ENCODE measurements at regions not wholly inside any gene's neighbourhood (a gene's known extent, or its start where the extent isn't known, plus 50 kb on each side); places are given as distances from the start of the nearest gene placed in this dataset.
"Not testable (repeated sequence)": the region's sequence is repeated elsewhere in the genome, so short reads cannot be mapped to it uniquely, and the experiment has no call there.

DNA sequence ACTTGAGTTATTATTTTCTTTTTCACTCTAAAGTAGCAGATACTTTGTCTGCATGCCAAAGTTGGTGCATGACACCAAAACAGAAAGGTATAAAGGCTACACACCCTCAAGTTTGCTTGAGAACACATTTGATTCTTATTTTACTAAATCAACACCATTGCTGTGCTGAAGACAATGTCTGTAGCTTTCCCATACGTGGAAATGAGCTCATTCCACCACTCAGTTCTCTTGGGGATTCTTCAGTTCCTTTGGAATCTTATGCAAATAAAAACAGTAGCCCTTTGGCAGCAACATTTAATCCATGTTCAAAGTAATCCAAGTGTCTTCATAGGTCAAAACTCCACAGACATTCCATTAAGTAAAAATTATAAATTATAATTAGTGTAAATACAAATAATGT, 264.9 kb downstream of the TLE1 start:
- DNase-seq: no peak

DNA sequence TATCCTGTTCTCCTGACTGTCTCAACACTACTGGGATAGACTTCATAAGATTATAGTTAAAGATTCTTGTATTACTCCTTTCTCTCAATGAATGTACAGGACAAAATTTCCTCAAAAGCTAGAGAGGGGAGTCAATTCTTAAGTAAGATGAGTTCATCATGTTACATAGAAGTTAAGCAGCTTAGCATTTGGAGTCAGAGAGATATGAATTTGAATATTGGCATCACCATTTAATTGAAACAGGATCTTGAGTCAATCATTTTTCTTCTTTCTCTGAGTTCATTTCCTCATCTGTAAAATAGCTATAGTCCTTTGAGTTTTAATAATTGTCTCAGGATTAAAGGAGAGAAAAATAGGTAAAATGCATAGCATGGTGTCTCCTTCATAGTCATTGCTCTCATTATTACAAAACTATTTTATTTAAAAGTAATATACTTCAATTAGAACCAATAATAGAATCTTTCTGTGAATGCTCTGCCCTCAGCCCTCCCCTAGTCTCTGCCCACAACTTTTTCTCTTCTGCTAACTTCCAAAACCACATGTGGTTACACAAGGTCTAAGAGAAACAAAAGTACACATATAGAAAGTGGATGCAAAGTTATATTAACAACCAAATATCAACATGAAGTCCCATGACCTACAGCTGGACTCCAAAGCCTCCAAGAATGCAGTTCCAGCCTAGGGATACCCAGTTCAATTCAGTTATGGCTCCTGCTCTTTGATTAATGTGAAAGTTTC, 265.6 kb downstream of the TLE1 start:
- no peak for DNase-seq

DNA sequence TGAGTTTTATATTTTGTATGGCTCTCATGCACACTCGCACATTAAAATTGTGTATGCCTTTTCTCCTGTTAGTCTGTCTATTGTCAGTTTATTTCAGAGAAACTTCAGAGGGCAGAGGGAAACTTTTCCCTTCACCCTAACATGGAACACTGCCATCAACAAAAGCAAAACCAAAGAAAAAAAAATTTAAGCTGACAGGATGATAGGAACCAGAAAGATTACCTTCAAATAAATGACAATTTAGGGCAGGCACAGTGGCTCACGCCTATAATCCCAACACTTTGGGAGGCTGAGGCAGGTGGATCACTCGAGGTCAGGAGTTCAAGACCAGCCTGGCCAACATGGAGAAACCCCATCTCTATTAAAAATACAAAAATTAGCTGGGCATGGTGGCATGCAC, 268.3 kb downstream of the TLE1 start:
- DNase-seq: not testable (repeated sequence)

DNA sequence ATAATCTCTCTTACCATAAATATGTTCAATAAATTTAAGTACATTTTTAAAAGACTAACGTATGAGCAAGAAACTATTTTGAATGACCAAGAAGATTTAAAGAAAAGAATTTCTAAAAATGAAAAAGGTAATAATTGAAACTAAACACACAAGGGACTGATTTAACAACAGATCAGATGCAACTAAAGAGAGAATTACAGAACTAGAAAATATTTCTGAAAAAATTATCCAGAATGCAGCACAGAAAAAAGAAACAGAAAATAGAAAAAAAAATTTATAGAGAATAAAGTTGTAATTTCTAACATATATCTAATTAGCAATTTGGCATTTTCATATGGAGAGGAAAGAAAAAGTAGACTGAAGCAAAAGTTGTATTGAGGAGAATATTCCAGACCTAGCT, 269.3 kb downstream of the TLE1 start:
- no peak for DNase-seq

DNA sequence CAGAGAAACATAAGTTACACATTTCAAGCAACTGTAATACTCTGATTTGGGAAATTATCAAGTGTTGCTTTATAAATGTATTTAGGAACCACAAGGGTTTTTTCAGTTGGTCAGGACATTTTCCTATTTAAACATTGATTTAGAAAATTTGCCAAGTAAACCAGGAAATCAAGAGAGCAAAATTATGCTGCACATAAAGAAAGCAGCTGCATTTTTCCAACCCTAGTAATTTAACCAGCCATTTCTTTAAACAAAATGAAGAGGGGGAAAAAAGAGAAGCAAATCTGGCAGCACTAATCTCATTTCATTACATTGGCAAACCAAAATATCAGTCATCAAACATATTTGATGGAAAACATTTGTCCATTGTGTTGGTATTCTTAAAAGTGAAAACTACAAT, 271.4 kb downstream of the TLE1 start:
- DNase-seq: no peak

DNA sequence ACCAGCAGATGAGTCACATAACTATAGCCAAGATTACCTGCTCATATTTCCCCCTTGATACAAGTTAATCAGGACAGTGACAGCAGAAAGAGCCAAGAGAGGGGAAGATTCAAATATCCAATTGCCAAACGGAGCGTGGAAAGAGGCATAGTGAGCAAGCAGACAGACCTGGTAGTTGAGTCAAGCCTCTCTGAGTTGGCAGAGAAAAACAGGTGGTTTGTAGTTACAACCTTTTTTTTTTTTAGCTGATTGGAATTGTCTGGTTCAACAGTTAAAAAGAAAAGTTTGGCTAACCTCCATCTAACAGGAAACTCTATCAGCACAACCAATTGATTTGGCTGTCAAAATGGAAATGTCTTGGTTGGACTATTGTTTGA, 272.1 kb downstream of the TLE1 start:
- DNase-seq: no peak

DNA sequence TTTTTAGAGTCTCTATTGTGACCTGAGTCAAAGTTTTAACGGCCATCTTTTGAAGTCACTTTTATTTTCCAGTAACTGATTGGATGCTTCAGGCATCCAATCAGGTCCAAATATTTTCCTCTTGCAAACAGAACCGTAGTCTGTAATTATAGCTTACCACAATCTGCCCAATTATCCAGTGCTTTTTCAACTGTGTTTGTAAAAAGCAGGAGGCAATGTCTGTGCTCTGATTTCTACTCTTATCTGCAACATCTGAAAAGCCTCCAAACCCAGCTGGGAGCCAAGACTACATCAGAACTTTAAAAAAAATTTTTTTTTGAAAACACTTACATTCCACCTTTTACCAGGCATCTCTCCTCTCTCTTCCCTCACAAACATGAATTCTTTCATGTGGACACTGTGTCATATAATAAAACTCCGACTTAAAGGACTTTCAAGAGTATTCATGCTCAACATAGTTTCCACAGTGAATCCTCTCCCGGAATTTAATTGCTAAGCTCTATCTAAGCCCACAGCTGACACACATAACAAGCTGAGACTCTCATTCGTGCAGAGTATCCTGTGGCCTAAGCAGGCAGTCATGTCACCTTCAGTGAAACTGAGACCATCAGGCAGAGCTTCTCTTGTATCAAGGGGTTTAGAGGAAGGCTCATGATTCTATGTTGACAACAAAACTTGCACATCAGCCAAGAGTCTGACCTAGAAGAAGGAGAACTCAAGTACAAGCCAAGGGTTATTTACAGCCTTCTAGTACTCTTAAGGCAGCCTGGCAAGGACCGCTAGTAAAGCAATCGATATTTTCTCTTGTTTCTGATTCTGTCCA, 272.7 kb downstream of the TLE1 start:
- no peak for DNase-seq

DNA sequence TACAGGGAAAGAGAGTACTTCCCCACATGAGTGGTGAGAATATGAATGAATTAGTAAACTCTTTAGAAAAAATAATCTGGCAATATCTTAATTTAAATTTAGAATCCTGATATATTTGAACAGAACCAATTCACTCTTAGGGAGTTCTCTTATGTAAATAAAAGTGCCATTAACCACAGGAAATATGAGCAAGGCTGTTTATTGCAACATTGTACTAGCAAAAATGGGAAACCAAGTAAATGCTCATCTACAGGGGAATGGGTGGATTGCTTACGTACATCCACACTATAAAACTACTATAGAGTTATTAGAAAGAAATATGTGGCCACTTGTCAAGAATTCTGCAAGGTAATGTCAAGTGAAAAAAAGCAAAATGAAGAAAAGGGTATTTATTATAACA, 274.5 kb downstream of the TLE1 start:
- DNase-seq: no peak

DNA sequence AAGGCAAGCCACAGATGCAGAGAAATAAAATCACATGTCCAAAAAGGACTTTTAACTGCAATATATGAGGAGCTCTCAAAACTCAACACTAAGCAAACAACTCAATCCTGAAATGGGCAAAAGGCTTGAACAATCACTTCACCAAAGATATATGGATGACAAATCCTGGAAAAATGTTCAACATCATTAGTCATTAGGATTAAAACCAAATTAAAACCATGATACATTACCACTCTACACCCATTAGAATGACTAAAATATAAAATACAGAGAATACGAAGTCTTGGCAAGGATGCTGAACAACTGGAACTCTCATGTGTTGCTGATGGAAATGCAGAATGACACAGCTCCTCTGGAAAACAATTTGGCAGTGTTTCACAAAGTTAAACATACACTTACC, 277.4 kb downstream of the TLE1 start:
- DNase-seq: no peak

DNA sequence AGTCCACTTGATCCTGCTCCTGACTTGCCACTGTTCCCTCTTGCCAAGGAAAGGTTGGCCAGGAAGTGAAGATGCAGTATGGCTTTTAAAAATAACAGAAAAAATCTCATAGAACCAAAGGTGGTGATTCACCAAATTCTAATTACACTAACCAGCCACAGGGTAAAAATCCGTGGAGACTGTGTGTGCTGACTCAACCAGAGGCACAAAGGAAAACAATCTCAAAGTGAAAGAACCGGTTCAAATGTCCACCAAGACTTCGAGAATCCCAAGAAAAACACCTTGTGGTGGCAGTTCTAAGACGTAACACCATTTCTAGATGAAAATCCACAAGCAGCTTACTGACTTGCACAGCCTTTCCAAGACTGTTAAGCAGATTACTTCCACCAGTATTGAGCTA, 279.1 kb downstream of the TLE1 start:
- DNase-seq: no peak

DNA sequence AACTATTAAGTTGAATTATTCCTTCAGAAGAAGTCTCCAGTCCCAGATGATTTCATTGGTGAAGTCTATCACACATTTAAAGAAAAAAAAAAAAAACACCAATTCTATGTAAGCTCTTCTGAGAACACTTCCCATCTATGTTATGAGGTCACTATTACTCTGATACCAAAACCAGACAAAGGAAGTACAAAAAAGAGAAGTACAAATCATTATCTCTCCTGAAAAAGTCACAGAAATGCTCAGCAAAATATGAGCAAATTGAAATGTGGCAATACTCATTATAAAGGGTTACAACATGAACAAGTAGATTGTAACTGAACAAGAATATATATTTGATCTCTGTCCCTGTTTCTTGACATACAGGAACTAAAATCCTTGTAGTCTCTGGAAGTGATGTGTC, 280.4 kb downstream of the TLE1 start:
- DNase-seq: no peak

DNA sequence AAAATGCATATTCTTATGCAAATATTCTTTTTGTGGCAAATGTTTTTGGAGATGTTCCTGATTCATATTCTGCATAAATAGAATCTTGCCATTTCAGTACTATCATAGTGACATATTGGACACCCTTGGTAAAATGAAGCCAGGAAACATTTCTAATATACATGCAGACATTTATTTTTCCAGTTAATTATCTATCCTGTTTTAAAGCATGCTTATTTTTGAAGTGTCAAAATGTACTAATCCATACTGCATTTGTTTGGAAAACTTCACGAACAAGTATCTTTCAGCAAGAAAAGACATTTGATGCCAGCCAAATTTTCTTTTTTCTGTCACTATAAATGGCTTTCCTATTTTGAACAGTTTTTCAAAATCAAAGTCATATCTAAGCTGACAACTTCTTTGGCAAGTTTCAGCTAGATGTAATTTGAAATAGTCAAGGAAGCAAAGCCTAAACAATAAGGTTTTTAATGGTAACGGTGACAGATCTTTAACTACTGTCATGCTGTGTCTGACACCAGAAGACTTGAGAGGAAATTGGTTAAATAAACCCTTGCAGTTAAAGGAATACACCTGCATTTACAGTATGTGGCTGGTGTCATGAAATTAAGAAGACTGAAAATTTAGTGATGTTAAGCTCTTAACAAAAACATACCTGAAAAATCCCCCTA, 284.3 kb downstream of the TLE1 start:
- no peak for DNase-seq

DNA sequence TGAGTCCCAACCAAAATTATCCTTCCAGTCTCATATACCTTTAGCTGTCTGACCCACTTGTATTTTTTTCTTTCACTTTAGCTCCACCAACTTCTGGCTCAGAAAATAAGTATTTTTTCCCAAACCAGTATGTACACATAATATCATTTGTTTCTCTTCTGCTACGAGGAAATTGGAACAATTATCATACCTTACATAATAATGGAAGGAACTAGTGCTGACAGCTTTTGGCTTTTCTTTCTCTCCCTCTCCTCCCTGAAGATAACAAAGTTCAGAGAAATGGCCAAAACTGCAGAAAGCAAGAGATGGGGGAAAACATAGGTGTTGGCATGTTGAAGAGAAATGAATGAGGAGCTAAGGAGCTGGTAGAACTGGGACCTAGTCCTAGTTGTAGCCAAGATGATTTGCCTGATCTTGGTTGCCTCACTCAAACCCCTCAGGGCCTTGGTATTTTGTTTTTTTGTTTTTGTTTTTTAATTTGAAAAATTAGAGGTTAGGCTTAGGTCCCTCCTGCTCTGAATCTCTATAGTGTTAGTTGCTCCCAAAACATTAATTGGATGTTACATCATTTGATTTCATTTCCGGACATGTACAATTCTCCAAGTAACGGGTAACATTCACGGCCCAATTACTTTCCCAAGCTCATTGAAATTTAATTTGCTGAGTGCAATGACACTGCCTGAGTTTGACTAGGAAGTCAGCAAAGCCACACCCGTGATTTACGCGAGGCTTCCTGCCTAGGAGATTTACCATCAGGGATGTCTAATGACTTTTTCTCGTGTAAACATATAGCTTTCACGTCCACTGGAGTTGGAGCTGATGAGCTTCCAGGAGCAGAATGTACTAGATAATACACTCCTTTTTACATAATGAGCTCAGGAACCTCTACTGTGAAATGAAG, 291.6 kb downstream of the TLE1 start:
- DNase-seq: no peak

DNA sequence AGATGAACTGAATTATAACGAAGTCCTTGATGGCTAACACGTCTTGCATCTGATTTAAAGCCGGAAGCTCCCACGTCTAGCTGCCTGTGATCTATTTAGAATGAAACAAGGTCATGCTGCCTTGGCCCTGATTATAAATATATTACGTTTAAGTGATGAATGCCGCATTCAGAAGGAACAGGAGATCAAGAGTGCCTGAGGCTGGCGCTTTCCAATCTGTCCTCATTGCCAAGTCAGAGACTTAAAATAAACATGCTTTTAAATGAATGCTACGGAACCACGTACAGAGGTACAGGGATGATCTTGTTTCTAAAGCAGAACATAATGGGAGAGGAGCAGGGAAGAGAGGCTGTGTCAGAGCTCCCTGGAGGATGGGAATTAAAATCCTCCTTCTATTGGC, 292.8 kb downstream of the TLE1 start:
- DNase-seq: no peak

DNA sequence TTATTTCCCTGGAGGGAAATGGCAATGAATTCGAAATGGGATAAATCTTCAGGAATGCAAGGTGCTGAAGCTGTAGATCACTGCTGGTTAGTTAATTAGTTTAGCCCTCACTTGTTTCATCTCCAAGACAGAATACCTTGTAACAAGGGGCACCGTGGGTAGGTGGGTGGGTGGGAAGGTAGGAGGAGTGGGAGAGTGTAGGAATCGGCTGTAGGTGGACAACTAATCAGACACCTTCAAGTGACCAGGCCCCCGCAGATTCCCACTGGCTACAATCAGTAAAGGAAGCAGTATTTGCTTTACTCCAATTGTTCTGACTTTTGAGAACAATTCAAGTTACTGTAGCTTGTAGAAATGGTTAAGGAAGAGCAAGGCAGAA, 293.7 kb downstream of the TLE1 start:
- no peak for DNase-seq

DNA sequence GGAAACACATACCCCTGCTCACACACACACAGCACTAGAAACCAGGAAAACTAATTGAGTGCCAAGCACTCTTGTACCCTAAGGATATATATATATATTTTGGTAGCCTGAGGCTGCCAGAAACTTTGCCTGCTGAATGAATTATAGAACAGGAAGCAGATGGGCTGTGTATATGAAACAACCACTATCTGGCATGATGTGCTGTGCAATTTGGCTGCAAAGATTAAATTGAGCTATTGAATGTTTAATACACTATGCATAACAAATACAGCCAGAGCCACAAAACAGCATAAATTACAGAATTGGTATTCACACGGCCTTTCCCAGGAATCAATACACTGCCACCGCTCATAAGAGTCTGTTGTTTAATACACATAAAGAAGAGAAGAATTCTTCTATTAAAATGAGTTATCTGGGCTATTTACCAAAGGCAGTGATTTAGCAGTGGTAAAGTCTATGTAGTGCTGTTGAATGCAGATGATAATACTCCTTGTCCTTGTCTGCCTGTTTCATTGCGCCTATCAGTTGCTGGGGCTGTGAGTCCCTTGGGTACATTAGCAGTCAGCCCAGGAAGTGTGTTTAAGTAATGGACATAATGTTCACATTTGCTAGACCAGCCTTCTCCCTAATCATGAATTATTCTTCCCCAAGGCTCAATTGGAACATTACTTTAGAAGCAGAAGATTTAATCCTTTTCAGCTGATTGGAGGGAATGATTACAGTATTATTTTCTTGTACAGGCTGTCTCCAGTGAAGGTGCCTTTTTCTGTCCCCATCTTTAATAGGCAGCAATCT, 294.3 kb downstream of the TLE1 start:
- DNase-seq: no peak

DNA sequence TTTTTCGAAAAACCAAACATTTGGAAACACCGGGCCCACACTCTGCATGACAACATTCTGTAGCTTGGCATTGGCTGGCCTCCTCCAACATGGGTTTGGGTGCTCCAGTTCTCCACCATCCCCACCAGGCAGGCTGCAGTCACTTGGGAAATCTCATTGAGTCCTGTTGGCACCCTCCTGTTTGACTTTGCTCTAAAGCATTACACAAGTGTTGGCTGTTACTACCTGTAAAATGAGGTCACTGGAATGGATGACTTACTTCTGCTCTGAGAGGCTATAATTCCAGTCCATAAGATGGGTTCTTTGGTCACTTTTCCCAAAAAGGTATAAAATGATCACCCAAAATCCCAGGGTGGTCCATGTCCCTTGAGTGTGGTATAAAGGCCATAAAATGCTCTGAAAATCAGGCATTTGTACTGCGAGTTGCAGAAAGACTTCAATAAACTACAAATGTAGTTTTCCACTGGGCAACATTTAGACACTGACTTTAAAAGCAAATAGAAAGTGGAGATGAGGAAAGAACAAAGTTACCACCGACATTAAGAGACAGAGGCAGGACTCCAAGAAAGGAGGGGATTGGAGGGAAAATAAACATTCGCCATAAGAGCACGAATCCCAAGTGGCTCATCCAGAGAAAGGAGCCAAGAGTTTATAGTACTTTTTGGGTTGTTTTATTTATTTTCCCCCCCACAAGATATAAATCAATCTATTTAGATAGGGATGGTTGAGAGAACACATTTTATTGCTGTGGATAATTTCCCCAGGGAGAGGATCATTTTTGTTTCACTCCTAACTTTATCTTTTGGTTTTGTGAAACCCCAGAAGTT, 295.1 kb downstream of the TLE1 start:
- no peak for DNase-seq

DNA sequence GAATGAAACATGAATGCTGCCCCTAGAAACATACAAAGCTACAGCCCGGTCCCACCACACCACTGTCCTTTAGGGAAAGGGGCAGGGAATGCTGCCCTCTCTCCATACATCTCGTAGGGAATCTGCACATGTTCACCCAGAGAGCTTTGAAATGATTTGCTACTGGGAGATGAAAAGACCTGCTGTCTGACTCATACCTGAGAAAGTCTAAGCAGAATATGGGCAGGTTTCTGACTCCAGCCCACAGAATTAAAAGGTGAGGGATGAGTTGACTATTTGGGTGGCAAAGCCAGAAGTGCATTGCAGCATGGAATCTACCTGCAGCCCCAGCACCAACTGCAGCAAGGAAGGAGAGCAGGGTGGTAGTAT, 297.9 kb downstream of the TLE1 start:
- no peak for DNase-seq

DNA sequence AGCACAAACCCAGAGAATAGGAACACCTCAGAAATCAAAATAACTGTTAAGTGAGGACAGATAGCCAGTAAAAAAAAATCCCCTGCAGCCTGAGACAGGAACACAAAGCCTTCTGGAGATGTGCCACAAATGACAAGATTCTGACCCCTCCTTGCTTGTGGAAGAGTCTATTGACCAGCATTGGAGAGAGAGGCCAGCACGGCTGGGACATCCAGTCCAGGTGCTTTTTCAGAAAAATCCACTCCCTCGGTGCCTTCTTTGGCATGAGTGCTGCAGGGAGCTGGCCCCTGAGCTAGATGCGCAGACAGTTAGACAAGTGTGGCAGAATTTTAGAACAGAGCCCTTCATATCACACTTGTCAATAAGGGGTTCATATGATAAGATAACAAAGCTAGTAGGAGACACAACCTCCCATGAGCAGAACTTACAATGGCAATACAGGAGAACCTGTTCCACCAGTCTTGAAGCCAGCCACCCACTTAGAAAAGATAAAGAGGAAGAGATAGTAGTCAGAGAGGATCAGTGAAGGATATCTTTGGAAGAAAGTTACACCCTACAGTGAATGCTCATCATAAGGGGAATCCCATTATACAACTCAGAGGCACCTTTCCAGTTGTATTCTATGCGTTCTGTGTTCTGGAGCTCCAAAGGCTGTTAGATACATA, 298.4 kb downstream of the TLE1 start:
- no peak for DNase-seq

DNA sequence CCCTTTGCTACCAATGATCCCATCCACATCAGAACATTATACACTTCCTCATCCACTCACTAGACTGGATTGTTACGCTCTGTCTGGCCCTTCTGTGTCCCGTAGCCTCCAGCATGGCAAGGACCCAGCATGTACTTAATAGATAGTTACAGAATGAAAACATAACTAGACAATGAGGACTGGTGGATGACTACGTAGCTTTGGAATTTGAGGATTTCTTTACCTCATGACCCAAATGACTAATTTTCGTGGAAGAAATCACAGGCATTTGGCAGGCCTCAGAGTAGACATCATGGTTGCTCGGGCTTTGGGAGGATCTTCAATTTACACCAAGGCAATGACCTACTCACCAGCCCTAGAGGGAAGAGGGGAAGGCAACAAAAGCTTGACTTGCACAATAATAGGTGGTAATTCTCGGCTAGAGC, 299.8 kb downstream of the TLE1 start:
- DNase-seq: no peak

DNA sequence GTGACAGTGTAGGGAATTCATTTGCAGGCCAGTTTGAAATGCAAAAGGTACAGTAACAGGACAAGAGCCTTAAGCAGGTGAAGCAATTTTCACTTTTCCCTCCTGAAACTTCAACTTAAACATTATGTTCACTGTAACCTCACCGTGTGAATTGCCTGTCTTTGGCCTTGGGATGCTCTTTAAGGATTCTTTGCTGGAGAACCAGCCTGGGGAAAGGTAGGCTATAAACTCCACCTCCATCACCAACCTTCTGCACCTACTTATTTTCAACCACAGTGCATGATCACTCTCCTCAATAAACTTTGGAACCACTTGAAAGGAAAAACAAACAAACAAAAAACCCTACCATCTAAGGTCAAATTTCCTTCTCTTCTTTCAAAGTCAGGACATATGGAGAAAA, 300.5 kb downstream of the TLE1 start:
- DNase-seq: no peak
